ENCODE measurements at regions not wholly inside any gene's neighbourhood (a gene's known extent, or its start where the extent isn't known, plus 50 kb on each side); places are given as distances from the start of the nearest gene placed in this dataset.

- DNase-seq = no peak
Observed at GRCh38 chr17:34110315-34110714, 144.8 kb upstream of the CCL2 start.

- no peak for DNase-seq
Observed at GRCh38 chr17:34113089-34113488, 142.0 kb upstream of the CCL2 start.

GRCh38 chr17:34114174-34114573 is 140.9 kb upstream of the CCL2 start:
- no peak for DNase-seq

GRCh38 chr17:34116306-34116705 is 138.8 kb upstream of the CCL2 start:
- no peak for DNase-seq

- DNase-seq = no peak
Observed at GRCh38 chr17:34117332-34117731, 137.8 kb upstream of the CCL2 start.

GRCh38 chr17:34117811-34118210 is 137.3 kb upstream of the CCL2 start:
- no peak for DNase-seq

GRCh38 chr17:34118564-34118963 is 136.5 kb upstream of the CCL2 start:
- no peak for DNase-seq

GRCh38 chr17:34121311-34121710 is 133.8 kb upstream of the CCL2 start:
- no peak for DNase-seq

- DNase-seq = no peak
Observed at GRCh38 chr17:34122515-34122914, 132.6 kb upstream of the CCL2 start.

- DNase-seq = no peak
Observed at GRCh38 chr17:34125010-34125409, 130.1 kb upstream of the CCL2 start.

- no peak for DNase-seq
Observed at GRCh38 chr17:34125921-34126320, 129.2 kb upstream of the CCL2 start.

- DNase-seq = no peak
Observed at GRCh38 chr17:34126496-34126895, 128.6 kb upstream of the CCL2 start.

GRCh38 chr17:34126965-34127364 is 128.1 kb upstream of the CCL2 start:
- no peak for DNase-seq

GRCh38 chr17:34130544-34130943 is 124.5 kb upstream of the CCL2 start:
- no peak for DNase-seq

- no peak for DNase-seq
Observed at GRCh38 chr17:34131386-34131785, 123.7 kb upstream of the CCL2 start.

GRCh38 chr17:34133350-34133749 is 121.7 kb upstream of the CCL2 start:
- no peak for DNase-seq

GRCh38 chr17:34135841-34136240 is 119.2 kb upstream of the CCL2 start:
- no peak for DNase-seq

- no peak for DNase-seq
Observed at GRCh38 chr17:34140006-34140405, 115.1 kb upstream of the CCL2 start.

GRCh38 chr17:34141590-34141989 is 113.5 kb upstream of the CCL2 start:
- no peak for DNase-seq

GRCh38 chr17:34143430-34143829 is 111.7 kb upstream of the CCL2 start:
- DNase-seq = no peak

GRCh38 chr17:34146440-34147043 is 108.5 kb upstream of the CCL2 start:
- peak; percentile 66 for DNase-seq

GRCh38 chr17:34151102-34151501 is 104.0 kb upstream of the CCL2 start:
- DNase-seq = no peak

GRCh38 chr17:34153991-34154390 is 101.1 kb upstream of the CCL2 start:
- DNase-seq = no peak

GRCh38 chr17:34154961-34155730 is 99.9 kb upstream of the CCL2 start:
- DNase-seq = peak; percentile 2

- DNase-seq = no peak
Observed at GRCh38 chr17:34155947-34156346, 99.1 kb upstream of the CCL2 start.
